GM19452 (cell line): ENCODE measurements at regions not wholly inside any gene's neighbourhood (a gene's known extent, or its start where the extent isn't known, plus 50 kb on each side); places are given as distances from the start of the nearest gene placed in this dataset.
"Not testable (repeated sequence)": the region's sequence is repeated elsewhere in the genome, so short reads cannot be mapped to it uniquely, and the experiment has no call there.

Source experiments
- ATAC-seq: cut with Tn5 transposase; IDR thresholded peaks from one replicate; pipeline ENCODE4 v1.9.1; 2021; ENCODE audit not compliant: unreplicated experiment

DNA sequence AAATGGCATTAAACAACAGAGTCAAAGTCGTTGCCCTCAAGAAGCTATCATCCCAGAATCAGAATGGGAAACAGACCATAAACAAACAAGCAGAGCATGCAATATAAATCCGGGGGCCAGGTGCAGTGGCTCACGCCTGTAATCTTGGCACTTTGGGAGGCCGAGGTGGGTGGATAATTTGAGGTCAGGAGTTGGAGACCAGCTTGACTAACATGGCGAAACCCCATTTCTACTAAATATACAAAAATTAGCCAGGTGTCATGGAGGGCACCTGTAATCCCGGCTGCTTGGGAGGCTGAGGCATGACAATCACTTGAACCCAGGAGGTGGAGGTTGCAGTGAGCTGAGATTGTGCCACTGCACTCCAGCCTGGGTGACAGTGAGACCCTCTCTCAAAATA is 249.8 kb downstream of the CYRIA start:
- ATAC-seq = not testable (repeated sequence)

DNA sequence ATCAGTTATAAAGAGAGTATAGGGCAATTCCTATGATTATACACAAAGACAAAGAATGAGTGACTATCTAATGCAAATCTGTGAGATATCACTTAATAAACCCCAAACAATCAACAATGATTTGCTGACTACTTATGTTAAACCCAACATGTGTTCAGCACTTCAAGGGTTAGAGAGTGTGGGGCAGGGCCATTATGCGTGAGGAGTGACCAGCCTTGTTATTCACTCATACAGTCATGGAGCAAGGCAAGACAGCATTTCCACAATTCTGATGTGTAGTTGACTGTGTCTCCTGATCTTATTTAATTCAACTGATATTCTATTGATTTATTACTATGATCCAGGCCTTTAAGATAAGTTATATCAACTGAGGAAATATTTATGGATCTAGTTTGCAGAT is 251.7 kb downstream of the CYRIA start:
- ATAC-seq = no peak

DNA sequence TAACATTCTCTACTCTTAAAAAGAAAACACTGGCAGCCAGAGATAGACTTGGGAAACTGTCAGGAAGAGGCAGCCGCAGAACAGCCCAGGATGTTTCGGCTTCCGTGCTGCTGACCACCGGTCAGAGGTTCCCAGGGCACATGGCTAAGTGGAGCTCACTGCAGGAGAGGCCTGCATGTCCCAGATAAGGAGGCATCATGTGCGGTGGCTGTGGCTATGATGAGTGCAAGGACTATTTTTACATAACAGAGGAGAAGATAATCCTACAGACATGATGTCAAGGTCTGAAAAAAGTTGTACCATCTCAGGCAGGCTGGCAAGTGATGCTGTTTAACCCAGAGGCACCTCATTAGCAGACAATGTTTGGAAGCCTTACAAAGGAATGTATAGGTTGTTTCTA is 252.3 kb downstream of the CYRIA start:
- no peak for ATAC-seq

DNA sequence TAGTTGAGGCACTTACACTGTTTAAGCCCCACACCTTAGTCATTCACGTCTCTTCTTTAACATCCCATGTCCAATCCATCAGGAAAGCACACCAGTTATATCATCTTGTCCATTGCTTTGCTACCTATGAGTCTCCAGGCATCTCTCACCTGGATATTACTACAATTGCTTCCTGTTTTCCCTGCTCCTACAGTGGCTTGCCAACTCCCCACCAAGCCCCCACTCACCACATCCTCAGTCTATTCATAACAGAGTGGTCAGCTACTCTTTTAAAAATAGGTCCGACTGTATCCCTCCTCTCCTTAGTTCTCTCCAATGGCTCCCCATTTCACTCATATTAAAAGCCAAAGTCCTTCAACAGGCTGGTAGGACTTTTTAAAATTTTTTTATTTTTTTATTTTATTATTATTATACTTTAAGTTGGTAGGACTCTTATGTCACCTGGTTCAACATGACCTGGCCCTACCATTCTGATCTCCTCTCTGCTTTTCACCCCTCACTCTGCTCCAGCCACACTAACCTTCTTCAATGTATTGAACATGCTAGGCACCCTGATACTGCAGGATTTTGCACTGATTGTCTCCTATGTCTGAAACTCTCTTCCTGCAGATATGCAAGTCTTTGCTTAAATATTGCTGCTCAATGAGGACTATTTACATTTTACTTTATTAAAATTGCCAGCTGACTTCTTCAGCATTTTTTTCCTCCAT is 253.2 kb downstream of the CYRIA start:
- no peak for ATAC-seq

GRCh38 chr2:16411788-16412187 is 253.8 kb downstream of the CYRIA start:
- no peak for ATAC-seq

- no peak for ATAC-seq
These were observed 255.8 kb downstream of the CYRIA start for GRCh38 chr2:16409849-16410248.

DNA sequence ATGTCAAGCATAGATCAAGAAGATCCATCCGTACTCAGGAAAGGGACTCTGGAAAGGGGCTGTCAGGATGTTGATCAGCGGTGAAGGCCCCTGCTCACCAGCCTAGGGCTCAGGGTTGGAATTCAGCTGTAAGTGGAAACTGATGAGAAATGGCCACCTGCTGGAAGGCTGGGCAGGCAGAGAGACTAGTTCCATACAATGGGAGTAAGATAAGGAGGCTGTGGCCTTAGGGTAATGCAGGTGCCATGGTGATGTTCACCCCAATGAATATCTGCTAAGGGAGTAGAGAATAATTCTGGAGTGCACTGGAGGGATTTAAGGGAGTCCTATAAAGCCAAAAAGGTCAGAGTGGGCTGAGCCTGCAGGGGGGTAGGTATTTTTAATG is 256.6 kb downstream of the CYRIA start:
- ATAC-seq = no peak

DNA sequence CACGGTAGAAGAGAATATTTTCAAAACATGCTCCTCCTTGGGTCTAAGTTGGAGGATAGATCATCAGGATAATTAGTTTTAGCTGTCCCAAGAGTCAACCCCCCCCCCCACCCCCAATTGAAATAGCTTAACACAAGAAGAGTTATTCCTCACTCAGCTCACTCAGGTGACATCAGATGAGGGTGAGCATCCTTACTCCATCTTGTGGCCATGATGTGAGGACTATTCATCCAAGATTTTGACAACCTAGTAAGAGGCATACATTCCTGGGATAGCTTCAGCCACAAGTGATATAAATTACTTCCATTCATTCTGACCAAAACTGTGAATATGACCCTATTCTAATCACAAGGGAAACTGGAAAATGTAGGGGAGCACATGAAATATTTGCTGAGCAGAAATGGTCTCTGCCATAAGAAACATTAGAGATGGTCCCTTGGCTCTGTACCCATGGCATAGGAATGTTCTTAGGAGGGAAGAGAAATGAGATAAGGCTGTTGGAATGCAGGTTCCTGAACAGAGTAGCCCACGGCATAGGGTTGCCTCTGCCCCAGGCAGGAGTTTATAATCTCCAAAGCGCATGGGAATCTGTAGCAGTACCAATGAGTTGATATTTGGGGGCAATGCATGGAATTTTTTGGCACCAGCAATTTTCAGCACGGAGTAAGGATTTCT is 257.2 kb downstream of the CYRIA start:
- no peak for ATAC-seq

- ATAC-seq = no peak
These were observed 258.3 kb downstream of the CYRIA start for GRCh38 chr2:16407358-16407757.

DNA sequence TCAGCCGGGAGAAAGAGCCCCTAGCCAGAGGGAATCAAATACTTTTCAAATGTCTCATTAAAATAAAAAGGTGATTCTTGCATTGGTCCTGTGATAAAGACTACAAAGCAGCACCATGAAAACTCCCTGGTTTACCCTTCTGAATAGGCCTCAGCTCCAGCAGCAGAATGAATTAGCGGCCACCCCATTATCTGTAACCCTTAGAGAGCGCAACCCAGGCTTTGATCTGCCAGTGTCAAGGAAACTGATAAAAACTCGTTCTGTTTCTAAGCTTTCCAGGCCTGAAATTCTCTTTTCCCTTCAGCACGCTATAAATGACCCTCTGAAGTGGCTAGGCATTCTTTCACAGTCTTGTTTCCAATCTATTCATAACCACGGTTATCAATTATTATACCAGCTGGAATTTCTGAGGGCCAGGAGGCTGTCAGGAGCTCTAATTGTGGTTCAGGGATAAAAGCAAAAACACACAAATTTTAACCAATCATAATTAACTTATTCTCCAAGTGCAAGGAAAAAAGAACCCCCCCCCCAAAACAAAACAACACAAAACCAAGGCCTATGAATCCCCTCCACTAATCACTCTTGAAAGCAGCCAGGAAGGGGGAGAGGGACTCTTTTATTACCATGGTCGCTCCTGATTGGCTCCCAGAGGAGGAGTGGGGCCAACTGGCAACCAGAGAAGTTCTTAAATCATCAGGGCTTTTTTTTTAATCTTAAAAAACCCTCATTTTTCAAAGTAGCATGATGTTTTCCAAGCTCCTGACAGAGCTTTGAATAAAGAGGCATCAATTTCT is 258.9 kb downstream of the CYRIA start:
- ATAC-seq = no peak

DNA sequence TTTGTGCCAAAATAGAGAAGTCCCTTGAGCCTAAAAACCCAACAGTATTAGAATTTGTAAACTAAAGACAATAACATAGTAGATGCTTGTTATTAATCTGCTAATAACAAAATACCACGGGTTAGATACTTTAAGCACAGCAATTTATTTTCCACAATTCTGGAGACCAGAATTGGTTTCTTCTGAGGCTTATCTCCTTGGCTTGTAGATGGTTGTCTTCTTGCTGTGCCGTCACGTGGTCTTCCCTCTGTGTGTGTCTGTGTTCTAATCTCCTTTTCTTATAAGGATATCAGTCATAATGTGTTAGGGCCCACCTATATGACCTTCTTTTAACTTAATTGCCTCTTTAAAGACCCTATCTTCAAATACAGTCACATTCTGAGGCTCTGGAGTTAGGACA is 260.1 kb downstream of the CYRIA start:
- no peak for ATAC-seq

DNA sequence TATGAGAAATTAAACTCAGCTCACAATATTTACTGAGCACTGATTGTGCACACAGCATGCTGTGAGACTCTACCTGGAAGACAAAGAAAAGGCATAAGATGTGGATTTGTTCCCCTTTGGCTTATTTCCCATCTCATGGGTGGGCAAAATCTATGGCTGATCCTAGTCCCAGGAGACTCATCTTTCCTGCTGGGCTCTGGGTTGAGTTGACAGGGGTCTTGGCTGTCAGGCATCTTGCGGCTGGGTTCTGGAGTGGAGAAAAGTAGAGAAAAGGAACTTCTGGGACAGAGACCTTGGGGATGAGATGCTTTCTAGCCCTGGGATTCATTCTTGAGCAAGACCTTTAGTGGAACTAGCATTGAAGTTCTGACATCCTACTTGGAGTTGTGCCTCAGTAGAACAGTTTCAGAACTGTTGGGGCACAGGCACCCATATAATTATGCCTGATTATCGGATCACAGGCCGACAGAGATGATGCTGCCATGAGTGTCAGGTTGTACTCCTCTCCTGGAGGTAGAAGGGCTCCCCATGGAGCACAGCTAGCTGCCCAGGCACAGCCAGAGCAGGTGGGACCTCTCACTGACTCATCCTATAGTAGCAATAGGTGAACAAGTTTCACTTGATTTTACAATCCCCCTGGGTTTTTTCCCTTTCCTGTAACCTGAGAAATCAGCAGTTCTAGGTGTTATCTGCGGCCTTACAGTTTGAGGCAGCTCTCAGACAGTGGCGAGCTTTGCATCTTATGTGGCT is 260.9 kb downstream of the CYRIA start:
- ATAC-seq = no peak

DNA sequence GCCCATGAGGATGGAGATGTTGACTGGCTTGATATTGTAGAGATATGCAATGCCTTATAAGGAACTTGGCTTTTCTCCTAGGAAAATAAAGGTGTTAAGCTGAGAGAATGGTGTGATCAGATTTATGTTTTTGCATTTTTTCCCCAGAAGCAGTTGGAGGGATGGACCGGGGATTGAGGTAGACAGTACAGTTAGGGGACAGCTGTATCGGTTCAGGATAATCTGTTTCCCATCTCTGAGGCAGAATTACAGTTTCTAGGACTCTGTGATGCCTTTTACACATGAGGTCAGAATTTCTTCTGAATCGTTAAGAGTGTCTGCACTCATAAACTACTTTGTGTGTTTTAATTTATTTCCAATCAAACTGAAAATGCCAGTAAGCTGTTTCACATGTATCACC is 261.5 kb downstream of the CYRIA start:
- ATAC-seq = no peak

DNA sequence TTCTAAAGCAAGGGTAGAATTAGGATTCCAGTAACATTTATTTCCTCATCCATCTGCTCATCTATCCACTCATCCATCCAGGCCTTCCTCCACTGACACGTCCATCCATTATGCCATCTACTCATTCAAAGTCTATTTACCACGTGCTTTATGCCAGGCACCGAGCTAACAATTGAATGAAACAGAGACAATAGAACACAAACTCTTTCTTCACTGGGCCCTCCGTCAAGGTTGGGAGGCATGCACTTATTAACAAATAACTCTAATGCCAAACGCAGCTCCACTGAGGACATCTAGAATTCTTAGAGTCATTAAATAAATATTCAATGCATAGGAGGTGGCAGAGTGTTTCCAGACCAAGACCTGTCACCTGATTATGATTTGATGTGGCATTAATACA is 262.7 kb downstream of the CYRIA start:
- ATAC-seq = no peak

- ATAC-seq = no peak
These were observed 263.8 kb downstream of the CYRIA start for GRCh38 chr2:16401761-16402300.

DNA sequence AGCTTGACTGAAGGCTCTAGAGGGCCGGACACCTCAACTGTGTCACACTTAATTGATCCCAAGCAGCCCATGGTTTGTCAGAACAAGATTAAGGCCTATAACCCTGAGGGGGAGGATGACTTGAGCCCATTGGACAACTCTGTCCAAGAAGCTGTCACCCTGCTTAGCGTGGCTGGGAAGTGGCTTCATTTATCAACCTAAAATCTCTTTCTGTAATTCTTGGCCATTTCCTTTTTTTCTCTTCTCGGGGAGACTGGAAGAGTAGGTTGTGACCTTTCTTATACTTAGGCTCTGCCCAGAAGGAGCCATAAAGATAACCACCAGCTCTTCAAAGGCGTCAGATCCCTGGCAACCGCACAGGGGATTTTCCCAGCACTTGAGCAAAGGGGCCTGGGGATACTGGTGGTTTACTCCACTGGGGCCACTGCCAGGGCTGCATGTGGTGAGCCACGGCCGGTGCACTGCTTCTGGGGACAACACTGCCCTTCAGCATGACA is 265.5 kb downstream of the CYRIA start:
- no peak for ATAC-seq

DNA sequence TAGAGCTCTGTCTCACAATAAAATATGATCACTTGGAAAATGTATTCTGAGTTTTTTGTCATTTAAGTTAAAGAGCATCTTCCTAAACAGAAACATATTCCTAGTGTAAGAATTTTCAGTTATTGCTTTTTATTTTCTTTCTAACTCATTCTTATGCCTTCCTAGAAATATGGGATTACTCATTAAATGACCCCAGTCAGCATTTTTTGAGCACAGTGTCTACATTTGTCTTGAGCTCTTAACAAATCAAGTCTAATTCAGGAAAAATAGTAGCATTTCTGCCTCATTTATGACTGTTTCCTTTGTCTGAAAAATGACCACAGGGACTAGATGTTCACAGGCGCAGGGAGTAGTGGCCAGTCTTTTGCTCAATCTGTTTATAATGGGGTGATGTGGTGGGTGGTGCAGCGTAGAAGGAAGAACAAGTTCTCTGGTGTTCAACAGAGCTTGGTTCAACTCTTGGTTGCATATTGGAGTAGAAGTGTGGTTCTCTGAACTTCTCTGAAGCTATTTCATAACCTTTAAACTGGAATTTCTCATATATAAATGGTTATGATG is 267.1 kb downstream of the CYRIA start:
- no peak for ATAC-seq

DNA sequence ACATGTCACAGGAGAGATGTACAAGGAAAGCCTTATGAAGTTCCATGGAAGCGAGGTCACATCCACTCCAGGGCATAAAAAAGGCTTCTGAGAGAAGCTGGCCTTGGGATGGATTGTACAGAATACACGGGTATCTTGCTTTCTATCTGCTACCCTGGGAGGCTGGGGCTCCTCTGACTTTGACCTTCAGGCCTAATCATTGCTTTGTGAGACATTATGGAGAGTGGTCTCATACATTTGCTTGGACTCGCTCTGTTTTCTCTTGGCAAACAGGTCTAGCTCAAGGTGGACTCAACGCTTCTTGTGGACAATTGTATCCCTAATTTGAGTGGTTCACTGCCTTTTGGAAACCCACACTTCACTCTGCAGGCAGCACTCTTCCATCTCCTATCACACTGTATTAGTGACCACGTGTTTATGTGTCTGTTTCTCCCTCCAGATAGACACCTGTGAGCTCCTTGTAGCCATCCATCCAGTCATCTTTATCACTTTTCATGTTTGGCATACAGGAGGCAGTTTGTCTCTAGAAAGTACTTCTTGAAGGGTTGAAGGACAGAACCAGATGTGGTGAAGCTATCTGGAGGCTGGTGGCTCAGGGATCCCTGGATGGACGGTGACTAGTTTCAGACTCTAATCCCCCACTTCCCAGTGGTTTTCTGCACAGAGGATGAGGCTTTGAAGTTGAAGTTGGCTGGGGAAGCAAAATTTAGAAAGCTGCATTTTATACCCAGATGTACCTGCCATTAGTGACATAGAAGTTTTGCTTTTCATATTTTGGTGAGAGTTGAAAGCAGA is 267.8 kb downstream of the CYRIA start:
- ATAC-seq = no peak

- ATAC-seq = no peak
These were observed 268.6 kb downstream of the CYRIA start for GRCh38 chr2:16396986-16397385.

- no peak for ATAC-seq
These were observed 269.5 kb downstream of the CYRIA start for GRCh38 chr2:16396171-16396570.
